H1 (cell line): ENCODE measurements at regions not wholly inside any gene's neighbourhood (a gene's known extent, or its start where the extent isn't known, plus 50 kb on each side); places are given as distances from the start of the nearest gene placed in this dataset.

Experiments used
- BCL11A ChIP-seq, 2 experiments: IDR thresholded peaks; one replicate each; pipeline ENCODE4 v1.6.1; 2011; ENCODE audit warnings: low read depth in 2 of 2, low read length in 2 of 2, mild to moderate bottlenecking in 2 of 2
- CTCF ChIP-seq, 3 experiments: IDR thresholded peaks; 1 replicate in 2 of 3; 2 replicates in 1 of 3; pipeline versions ENCODE4 v1.5.1 to v1.6.1; 2011; ENCODE audit warnings: low read length in 3 of 3, mild to moderate bottlenecking in 3 of 3, inconsistent platforms in 2 of 3, low read depth in 1 of 3, moderate library complexity in 1 of 3; ENCODE audit not compliant: insufficient read depth in 1 of 3; ENCODE audit errors: control extremely low read depth in 1 of 3
- TF ChIP-seq, protein P1 (sequence below): fragments of 300-600 bp; sonication (generic); IDR thresholded peaks from 2 replicates; pipeline ENCODE4 v1.7.1; 2012; ENCODE audit warnings: low read length, moderate library complexity, mild to moderate bottlenecking, inconsistent platforms; ENCODE audit not compliant: insufficient replicate concordance
- TF ChIP-seq, protein P2 (sequence below): IDR thresholded peaks from 2 replicates; pipeline ENCODE4 v1.6.1; 2011; ENCODE audit warnings: low read depth, mild to moderate bottlenecking, low read length; ENCODE audit not compliant: insufficient read depth

DNA sequence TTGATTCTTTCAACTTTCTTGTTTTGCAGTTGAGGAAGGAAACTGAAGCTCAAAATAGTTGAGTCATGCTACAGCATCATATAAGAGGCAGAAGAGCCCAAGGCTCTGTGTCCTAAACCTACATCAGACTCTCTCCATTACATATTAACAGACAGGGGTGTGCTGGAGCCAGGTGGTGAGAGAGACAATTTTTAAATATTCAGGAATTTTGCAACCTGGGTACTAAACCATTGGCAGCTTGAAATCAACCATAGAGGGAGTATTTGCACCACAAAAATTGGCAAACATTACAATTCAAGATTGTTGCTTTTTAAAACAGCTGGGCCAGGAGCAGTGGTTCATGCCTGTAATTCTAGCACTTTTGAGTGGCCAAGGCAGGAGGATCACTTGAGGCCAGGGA lies 65.8 kb upstream of the SOX4 start (continued):
- TF ChIP-seq, protein P1, sequence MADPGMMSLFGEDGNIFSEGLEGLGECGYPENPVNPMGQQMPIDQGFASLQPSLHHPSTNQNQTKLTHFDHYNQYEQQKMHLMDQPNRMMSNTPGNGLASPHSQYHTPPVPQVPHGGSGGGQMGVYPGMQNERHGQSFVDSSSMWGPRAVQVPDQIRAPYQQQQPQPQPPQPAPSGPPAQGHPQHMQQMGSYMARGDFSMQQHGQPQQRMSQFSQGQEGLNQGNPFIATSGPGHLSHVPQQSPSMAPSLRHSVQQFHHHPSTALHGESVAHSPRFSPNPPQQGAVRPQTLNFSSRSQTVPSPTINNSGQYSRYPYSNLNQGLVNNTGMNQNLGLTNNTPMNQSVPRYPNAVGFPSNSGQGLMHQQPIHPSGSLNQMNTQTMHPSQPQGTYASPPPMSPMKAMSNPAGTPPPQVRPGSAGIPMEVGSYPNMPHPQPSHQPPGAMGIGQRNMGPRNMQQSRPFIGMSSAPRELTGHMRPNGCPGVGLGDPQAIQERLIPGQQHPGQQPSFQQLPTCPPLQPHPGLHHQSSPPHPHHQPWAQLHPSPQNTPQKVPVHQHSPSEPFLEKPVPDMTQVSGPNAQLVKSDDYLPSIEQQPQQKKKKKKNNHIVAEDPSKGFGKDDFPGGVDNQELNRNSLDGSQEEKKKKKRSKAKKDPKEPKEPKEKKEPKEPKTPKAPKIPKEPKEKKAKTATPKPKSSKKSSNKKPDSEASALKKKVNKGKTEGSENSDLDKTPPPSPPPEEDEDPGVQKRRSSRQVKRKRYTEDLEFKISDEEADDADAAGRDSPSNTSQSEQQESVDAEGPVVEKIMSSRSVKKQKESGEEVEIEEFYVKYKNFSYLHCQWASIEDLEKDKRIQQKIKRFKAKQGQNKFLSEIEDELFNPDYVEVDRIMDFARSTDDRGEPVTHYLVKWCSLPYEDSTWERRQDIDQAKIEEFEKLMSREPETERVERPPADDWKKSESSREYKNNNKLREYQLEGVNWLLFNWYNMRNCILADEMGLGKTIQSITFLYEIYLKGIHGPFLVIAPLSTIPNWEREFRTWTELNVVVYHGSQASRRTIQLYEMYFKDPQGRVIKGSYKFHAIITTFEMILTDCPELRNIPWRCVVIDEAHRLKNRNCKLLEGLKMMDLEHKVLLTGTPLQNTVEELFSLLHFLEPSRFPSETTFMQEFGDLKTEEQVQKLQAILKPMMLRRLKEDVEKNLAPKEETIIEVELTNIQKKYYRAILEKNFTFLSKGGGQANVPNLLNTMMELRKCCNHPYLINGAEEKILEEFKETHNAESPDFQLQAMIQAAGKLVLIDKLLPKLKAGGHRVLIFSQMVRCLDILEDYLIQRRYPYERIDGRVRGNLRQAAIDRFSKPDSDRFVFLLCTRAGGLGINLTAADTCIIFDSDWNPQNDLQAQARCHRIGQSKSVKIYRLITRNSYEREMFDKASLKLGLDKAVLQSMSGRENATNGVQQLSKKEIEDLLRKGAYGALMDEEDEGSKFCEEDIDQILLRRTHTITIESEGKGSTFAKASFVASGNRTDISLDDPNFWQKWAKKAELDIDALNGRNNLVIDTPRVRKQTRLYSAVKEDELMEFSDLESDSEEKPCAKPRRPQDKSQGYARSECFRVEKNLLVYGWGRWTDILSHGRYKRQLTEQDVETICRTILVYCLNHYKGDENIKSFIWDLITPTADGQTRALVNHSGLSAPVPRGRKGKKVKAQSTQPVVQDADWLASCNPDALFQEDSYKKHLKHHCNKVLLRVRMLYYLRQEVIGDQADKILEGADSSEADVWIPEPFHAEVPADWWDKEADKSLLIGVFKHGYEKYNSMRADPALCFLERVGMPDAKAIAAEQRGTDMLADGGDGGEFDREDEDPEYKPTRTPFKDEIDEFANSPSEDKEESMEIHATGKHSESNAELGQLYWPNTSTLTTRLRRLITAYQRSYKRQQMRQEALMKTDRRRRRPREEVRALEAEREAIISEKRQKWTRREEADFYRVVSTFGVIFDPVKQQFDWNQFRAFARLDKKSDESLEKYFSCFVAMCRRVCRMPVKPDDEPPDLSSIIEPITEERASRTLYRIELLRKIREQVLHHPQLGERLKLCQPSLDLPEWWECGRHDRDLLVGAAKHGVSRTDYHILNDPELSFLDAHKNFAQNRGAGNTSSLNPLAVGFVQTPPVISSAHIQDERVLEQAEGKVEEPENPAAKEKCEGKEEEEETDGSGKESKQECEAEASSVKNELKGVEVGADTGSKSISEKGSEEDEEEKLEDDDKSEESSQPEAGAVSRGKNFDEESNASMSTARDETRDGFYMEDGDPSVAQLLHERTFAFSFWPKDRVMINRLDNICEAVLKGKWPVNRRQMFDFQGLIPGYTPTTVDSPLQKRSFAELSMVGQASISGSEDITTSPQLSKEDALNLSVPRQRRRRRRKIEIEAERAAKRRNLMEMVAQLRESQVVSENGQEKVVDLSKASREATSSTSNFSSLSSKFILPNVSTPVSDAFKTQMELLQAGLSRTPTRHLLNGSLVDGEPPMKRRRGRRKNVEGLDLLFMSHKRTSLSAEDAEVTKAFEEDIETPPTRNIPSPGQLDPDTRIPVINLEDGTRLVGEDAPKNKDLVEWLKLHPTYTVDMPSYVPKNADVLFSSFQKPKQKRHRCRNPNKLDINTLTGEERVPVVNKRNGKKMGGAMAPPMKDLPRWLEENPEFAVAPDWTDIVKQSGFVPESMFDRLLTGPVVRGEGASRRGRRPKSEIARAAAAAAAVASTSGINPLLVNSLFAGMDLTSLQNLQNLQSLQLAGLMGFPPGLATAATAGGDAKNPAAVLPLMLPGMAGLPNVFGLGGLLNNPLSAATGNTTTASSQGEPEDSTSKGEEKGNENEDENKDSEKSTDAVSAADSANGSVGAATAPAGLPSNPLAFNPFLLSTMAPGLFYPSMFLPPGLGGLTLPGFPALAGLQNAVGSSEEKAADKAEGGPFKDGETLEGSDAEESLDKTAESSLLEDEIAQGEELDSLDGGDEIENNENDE, result no peak
- no peak for TF ChIP-seq BCL11A (IDR thresholded peaks at IDR 0.05; ENCODE audit: low read depth in 2 of 2, low read length in 2 of 2)
- TF ChIP-seq, protein P2, sequence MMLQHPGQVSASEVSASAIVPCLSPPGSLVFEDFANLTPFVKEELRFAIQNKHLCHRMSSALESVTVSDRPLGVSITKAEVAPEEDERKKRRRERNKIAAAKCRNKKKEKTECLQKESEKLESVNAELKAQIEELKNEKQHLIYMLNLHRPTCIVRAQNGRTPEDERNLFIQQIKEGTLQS, result no peak
- no peak for TF ChIP-seq CTCF (IDR thresholded peaks at IDR 0.05; ENCODE audit: control extremely low read depth in 1 of 3, insufficient read depth in 1 of 3, low read depth in 1 of 3, low read length in 3 of 3)
